DMS 273 (cell line): ENCODE measurements at regions not wholly inside any gene's neighbourhood (a gene's known extent, or its start where the extent isn't known, plus 50 kb on each side); places are given as distances from the start of the nearest gene placed in this dataset.
"Not testable (repeated sequence)": the region's sequence is repeated elsewhere in the genome, so short reads cannot be mapped to it uniquely, and the experiment has no call there.

Source experiments
- DNase-seq: peaks from one replicate; lab custom pipeline; 2025; ENCODE audit not compliant: unreplicated experiment; lab: John Stamatoyannopoulos, UW

DNA sequence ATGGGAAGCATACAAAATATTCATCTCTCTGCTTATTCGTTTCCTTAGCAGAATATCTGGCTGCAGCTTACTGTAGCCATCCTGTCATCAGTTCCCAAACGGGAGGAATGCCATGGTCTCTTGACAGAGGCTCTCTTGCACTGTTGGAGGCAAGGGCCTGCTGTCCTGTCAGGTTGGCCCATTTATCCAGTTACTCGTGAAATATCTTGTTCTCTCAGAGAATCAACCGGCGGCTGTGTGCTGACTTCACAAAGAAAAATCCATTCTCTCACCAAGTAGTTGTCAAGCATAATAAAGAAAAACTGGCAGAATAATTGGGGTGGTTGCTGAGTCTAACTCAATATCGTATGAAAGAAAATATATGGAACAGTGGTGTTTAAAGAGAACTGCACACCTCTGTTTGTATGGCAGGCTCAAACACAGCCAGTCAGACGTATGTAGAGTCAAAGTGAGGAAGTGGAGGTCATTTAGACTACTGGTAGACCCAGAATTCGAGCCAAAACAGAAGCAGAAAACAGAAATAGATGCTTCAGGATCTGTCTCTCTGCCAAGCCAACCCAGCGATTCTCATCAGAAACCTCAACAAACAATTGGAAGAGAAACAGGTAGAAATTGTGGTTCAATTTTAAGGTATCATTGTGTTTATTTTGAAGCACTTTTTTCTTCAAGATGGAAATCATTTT, 349.2 kb upstream of the PRKCQ start:
- no peak for DNase-seq

DNA sequence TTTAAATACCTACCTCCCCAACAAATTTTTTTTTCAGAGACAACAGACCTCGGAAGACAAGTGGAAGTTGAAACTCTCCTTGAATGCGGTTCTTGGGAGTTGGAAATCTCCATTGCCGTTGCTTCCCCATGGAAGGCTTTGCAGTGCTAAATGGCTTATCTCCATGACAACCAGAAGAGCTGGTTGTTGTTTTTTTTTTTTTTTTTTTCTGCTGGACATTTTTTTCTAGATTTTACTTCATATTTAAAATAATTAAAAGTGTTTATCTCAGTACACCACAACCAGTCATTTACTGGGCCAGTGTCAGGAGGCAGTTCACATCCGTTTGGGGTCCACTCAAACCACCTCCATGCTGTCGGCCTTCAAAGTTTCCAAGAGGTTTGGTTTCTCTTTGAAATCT, 348.5 kb upstream of the PRKCQ start:
- DNase-seq: no peak

DNA sequence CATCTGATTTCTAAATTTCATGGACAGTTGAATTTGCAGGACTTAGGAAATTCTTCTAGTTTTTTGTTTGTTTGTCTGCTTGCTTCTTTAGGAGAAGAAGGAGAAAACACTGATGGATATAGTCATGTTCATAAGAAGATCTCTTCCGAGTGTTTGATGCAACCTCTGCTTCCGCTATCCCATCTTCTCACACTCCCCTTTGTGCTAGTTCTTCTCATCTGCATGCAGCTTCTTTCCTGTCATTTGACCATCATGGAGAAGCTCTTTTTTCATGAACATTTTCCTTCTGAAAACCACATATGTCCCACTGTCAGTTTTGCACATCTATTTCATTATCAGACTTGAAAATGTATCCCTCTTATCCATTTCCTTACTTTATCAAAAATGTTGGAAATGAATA, 346.9 kb upstream of the PRKCQ start:
- no peak for DNase-seq

DNA sequence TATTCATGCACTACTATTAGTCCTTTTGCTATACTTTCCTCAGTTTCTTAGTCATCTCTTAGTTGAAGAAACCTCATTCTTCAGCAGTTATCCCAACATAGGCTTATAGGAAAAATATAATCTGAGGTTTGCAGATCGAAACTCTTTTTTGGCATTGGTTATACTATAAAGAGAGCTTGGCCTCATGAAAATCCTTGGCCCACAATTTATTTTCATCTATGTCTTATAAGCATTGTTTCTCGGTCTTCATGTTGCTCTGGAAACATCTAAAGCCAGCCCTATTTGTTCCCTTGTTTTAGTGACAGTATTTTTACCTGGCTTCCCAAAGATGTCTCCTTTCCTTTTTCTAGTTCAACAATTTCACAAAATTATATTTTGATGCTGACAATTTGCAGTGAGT, 345.1 kb upstream of the PRKCQ start:
- DNase-seq: no peak

DNA sequence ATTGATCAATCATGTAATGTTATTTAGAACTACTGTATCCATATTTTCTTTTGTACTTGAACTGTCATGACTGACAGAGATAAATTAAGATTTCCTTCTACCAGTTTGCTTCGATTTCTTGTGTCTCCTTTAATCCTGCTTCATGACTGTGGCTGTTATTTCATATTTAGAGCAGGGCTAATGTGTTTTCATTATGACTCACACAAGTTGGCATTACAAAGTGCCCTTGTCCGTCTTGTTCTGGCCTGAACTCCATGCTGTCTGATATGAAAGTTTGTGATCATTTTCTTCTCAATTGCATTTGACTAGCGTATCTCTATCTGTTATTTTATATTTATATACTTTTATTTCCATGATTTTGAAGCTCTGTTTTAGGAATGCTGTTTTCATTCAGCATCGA, 344.1 kb upstream of the PRKCQ start:
- DNase-seq: no peak

DNA sequence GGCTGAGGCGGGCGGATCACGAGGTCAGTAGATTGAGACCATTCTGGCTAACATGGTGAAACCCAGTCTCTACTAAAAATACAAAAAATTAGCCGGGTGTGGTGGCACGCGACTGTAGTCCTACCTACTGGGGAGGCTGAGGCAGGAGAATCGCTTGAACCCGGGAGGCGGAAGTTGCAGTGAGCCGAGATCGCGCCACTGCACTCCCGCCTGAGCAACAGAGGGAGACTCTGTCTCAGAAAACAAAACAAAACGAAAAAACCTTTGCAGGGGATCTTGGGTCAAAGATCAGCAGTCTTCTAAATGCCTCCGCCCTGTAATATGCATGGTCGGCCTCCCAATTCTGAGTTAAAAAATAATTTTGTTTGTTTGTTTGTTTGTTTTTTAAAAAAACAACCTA, 340.9 kb upstream of the PRKCQ start:
- not testable (repeated sequence) for DNase-seq

DNA sequence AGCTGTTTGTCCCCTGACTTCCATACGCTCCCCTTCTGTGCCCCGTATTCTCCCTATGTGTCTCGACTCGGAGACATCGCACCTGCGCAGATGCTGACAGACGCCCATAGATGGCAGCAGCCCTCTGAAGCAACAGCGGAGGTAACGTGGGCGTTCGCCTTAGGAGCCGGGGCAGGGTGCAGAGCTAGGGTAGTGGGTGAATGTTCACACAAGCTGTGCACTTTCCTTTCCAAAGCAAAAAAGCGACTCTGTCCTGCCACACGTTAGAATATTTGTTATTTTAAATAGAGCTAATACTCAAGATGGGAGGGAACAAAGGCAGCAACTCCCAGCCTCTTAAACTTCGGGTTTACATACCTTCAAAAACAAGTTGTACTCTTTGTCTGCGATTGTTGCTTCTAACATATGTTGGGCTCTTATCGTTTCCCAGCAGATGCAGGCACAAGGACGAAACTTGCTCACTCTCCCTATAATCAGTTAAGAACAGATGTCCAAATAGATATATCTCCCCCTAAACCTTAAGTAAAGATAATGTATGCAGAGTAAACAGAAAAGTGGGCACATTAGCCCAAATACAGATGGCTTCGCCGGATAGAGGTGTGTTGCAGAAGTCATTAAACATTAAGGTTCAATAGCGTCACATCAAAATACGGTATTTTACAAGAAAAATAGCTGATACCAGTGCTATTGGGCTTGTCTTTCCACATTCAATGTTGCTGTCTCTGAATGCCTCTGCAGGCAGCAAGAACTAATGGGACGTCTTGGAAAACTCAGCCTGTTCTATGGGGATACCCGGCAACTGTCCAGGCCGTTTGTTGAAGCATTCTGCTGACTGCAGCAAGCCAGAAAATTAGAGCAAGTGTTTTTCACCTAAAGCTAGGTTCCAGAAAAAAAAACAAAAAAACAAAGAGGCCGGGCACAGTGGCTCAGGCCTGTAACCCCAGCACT, 340.3 kb upstream of the PRKCQ start:
- DNase-seq: peak; percentile 41

DNA sequence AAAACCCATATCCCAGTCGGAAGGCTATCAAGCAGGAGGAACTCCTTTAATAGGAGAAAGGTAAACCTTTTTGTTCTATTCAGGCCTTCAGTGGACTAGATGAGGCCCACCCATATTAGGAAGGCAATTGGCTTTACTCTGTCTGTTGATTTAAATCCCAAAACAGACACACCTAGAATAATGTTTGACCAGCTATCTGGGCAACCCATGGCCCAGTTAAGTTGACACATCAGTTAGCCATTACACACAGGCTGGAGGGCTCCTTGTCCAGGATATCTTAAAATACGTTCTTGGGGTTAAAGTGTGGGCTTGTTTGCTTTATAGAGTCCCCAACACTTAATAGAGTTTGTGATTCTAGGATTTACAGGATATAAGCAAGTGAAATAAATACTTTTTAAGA, 339.0 kb upstream of the PRKCQ start:
- no peak for DNase-seq

DNA sequence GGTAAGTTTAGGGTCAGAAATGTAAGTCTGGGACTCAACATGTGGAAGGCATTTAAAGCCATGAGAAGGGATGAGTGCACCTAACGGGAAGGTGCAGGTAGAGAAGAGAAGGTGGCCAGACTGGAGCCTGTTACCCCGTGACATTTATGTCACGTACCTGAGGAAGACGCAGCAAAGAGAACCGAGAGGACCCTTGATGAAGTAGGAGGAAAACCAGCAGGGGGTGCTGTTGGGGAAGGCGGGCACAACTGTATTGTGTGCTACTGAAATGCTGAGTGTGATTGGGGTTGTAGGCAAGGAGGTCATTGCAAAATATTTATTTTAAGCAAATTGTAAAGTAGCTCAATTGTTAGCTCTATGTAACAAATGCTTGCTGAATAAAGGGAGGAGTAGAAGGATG, 338.2 kb upstream of the PRKCQ start:
- peak; percentile 8 for DNase-seq

DNA sequence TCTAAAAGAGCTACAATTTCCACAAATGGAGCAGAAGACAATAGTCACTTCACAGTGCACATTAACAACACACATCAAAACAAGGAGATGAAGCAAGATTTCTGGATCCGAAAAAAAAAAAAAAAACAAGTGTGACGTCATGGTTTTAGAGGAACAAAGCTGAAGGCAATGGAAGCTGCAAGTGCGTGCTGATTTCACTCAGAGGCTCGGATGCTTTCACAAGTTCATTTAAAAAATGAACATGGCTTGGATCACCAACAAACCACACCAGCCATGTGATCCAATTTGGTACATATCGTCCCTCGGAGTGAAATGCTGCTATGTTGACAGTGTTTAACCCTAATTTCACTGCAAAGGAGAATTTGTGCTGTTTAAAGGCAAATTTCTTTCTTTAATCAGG, 337.0 kb upstream of the PRKCQ start:
- no peak for DNase-seq

DNA sequence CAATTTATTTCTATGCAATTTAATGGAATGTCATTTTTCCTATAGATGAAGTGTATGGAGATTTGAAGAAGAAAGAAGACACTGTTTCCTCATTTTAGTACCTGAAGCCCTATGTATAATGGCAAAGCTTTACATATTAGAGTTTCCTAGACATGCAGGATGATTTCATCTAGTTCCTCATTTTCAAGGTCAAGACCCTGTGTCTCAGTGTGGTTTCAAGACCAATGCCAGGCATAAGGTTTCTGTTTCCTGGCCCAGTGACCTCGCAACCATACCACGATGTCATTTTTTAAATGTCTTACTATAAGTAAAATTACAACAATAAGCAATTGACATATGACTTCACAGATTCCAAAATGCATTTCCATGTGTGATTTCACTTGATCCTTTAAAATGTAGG, 336.5 kb upstream of the PRKCQ start:
- no peak for DNase-seq

DNA sequence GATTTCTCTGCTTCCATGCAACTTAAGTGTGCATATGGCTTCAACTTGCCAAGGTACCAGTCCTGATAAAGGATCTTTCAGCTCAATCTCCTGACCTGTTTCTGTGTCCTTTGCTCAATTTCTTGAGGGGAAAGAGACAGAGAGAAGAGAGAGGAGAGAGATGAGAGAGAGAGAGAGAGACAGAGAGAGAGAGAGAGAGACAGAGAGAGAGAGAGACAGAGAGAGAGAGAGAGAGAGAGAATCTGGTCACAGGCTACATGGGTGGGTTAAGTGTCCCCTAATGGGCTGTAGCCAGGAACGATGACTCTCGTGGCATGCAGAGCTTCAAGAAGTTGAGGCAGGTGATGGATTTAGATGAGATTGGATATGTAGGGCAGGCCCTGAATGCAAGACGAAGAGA, 335.2 kb upstream of the PRKCQ start:
- no peak for DNase-seq

DNA sequence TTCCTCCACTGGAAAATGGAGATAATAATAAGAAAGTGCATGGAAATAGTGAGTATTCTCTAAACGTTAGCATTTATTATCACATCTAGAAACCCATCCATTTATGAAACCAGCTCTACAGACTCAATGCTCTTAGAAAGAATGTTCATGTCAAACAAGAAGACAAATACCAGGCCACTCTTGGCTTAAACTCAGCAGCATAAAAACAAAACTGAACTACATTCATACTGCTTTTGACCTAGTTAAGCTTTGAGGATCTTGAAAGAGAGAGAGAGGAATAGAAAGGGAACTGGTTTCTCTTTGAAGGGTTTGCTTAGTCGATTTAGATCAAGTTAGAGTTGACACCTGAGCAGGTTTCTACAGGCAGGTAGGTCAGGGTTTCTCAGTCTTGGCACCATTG, 332.9 kb upstream of the PRKCQ start:
- no peak for DNase-seq

DNA sequence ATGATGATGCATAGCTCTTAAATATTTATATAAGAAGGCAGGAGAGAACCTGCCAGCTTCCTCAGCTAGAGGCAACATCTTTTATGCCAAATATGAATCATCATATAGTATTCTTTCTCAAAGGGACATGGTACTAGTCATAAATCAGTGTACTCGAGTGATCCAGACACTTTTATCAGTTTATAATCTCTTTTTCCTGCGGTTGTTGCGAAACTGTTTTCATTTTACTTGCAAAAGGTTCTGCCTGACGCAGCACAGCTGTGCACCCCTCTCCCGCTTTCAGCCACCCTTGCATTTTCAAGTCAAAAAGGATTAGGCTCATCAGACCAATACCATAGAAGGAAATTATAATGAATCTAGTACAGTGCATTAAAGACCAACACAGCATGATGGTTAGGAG, 332.3 kb upstream of the PRKCQ start:
- no peak for DNase-seq

DNA sequence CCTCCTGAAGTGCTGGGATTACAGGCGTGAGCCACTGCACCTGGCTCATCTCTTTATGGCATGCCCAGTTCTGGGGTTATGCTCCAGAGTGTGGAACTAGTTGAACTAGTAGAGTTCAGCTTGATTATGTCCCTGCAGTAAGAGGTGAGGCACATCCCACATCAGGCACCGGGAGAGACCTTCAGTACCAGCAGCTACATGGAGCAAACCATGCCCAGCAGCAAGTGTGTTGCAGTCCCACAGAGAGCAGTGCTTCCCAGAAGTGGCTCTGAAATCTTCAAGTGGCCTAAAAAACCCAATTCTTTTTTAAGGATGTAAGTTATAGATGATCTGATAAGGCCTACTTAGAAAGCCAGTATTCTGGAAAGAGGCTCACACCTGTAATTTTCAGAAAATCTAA, 331.9 kb upstream of the PRKCQ start:
- DNase-seq: no peak

DNA sequence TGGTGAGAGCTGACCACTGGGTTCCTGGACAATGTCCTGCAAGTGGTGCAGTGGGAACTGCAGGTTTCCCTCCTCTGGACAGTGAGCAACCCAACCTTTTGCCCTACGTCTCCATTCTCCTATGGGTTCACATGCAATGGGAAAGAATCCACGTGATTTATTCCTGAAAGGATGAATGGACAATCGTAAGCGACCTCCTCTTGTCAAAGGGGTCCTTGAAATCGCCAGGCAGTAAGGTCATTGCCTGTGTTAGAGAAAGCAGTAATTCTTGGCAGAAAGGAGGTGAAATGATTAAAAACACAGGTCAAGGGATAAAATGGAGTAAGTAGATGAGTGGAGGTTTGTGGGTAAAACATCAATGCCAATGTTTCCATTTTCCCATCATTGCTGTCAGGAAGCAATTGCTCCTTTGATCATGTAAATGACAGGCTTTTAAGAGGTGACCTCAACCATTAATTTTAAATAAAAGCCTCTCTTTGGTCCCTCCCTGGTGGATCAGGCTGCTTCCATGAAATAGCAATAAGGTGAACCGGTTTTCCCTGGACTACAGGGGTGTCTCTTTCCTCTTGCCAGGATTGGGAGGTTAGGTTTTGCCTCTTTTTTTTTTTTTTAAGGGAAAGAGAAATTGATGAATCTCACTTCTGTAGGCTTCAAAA, 330.0 kb upstream of the PRKCQ start:
- no peak for DNase-seq

DNA sequence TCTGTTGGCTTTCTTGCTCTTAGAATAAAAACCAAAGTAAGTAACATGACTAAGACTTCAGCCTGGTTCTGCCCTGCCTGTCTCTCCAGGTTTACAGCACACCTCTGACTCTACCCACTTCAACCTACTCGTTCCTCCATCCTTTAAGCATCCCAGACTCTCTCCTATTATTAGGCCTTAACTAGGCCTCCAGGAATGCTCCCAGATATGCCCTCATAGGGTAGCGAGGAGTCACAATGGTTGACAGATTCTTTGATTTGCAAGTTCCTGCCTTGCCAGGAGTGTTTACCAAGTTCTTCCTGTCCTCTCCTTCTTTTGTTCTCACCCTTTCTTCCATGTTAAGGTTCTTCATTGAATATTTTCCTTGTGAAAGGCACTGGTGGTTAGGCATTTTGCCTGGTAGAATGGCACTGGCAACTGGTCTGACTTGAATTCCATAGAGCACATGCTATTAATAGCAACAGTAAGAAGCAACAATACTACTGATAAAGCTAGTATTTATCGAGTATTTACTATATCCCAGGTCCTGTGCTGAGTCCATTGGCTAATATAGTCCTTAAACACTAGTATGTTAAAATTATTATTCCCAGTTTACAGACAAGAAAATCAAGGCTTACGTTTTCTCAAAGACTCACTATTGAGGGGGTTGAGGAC, 327.9 kb upstream of the PRKCQ start:
- DNase-seq: no peak

DNA sequence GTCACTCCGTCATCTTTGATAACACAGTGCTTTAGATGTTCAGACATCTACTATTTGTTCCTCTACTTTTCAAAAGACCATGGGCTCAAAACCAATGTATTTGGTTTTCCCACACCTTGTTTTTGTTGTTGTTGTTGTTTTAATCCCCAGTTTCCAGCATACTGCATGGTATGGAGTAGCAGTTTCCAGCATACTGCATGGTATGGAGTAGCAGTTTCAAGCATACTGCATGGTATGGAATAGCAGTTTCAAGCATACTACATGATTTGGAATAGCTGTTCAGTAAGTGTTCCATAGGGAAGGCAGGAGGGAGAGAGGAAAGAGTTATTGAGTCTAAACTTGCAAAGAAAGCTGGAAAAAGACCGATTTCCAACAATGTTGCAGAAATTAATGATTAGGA, 314.3 kb upstream of the PRKCQ start:
- DNase-seq: no peak

DNA sequence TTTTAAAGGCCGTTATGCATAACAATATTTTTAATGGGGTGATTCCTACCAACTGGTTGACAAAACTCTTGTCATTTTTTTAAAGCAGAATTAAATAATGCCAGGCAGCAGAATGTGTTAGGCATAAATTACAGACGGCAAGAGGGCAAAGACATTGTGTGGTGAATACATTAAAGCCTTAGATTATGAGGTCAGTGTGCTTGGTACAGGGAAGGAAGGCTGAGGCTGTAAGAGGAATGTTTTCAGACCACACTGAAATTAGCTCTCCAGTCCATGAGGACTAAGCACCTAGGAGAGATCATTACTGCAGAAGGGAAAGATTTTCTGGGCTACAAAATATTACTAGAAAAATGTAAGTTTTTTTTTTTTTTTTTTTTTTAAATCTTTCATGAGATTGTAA, 312.8 kb upstream of the PRKCQ start:
- DNase-seq: no peak

DNA sequence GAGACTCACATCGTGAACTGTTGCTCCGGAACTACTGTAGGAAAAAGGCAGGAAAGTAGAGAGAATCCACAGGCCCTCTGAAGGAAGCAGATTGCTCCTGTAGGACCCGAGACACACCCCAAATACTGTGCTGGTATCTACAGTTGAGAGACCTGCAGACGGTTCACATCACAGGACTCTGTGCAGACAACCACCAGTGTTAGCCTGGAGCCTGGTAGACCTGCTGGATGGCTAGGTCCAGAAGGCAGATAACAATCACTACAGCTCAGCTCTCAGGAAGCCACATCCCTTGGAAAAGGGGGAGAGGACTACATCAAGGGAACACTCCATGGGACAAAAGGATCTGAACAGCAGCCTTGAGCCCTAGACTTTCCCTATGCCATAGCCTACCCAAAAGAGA, 311.8 kb upstream of the PRKCQ start:
- no peak for DNase-seq

DNA sequence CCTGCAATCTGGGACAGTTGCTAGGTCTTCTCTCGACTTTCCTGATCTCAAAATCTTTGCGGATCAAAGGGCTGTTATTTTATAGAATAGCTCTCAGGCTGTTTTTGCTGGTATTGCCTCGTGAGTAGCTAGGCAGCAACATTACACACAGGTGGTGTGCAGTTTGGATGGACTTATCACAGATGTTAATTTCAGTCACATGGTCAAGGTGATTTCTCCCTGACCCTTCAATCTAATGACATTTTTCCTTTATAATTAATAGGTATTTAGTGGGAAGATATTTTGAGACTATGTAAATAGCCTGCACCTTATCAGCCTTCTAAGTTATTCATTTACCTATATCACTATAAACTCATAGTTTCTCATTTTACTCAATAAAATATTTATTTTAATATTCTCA, 309.6 kb upstream of the PRKCQ start:
- DNase-seq: no peak

DNA sequence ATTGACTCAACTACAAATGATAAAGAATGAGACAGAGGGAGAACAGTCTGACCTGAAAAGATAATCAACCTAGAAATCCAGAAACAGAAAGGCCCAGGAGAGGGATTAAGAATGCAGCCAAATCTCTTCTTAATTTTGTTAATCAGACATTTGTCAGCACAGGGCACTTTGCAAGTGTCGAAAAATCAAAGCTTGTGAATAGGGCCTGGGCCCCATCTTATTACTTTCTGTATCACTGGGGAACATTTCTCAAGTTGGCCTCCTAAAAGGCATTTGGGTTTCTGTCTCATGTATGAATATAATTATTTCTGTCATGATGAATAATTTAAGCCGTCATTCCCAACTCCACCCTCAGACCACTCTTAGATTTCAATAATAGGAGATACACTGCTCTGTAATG, 308.4 kb upstream of the PRKCQ start:
- DNase-seq: no peak
